HG03469 (cell line): ENCODE measurements at regions not wholly inside any gene's neighbourhood (a gene's known extent, or its start where the extent isn't known, plus 50 kb on each side); places are given as distances from the start of the nearest gene placed in this dataset.
"Not testable (repeated sequence)": the region's sequence is repeated elsewhere in the genome, so short reads cannot be mapped to it uniquely, and the experiment has no call there.

ENCODE experiments used
- ATAC-seq: cut with Tn5 transposase; IDR thresholded peaks from one replicate; pipeline ENCODE4 v1.9.1; 2021; ENCODE audit warnings: mild to moderate bottlenecking, moderate library complexity, moderate number of reproducible peaks; ENCODE audit not compliant: unreplicated experiment

GRCh38 chr13:87975035-87975434, 303.9 kb downstream of the SLITRK5 start:
- no peak for ATAC-seq

GRCh38 chr13:87976650-87977049, 305.5 kb downstream of the SLITRK5 start:
- ATAC-seq, result not testable (repeated sequence)

GRCh38 chr13:87981416-87981815, 310.2 kb downstream of the SLITRK5 start:
- ATAC-seq, result no peak

GRCh38 chr13:87982400-87982799, 311.2 kb downstream of the SLITRK5 start:
- no peak for ATAC-seq

GRCh38 chr13:87986639-87987250, 315.6 kb downstream of the SLITRK5 start:
- ATAC-seq, result no peak

GRCh38 chr13:87998081-87998480, 326.9 kb downstream of the SLITRK5 start:
- no peak for ATAC-seq

- no peak for ATAC-seq
Observed at GRCh38 chr13:87999240-87999700, 328.1 kb downstream of the SLITRK5 start.

- ATAC-seq, result no peak
Observed at GRCh38 chr13:87999788-88000187, 328.6 kb downstream of the SLITRK5 start.

GRCh38 chr13:88000239-88000638, 329.1 kb downstream of the SLITRK5 start:
- ATAC-seq, result no peak

GRCh38 chr13:88000787-88001186, 329.6 kb downstream of the SLITRK5 start:
- no peak for ATAC-seq

GRCh38 chr13:88005188-88005587, 334.0 kb downstream of the SLITRK5 start:
- no peak for ATAC-seq

GRCh38 chr13:88014527-88014926, 343.4 kb downstream of the SLITRK5 start:
- ATAC-seq, result no peak

- ATAC-seq, result no peak
Observed at GRCh38 chr13:88022431-88023208, 351.4 kb downstream of the SLITRK5 start.

GRCh38 chr13:88026241-88026640, 355.1 kb downstream of the SLITRK5 start:
- ATAC-seq, result no peak

GRCh38 chr13:88031980-88032559, 360.9 kb downstream of the SLITRK5 start:
- no peak for ATAC-seq

- ATAC-seq, result not testable (repeated sequence)
Observed at GRCh38 chr13:88036205-88036604, 365.0 kb downstream of the SLITRK5 start.

GRCh38 chr13:88042489-88042888, 371.3 kb downstream of the SLITRK5 start:
- no peak for ATAC-seq

GRCh38 chr13:88051746-88052482, 380.7 kb downstream of the SLITRK5 start:
- no peak for ATAC-seq

GRCh38 chr13:88063741-88064140, 392.6 kb downstream of the SLITRK5 start:
- no peak for ATAC-seq

- ATAC-seq, result no peak
Observed at GRCh38 chr13:88066847-88067246, 395.7 kb downstream of the SLITRK5 start.

- ATAC-seq, result no peak
Observed at GRCh38 chr13:88068316-88068715, 397.1 kb downstream of the SLITRK5 start.
